Breast epithelium (tissue), 3 donors: ENCODE measurements at regions not wholly inside any gene's neighbourhood (a gene's known extent, or its start where the extent isn't known, plus 50 kb on each side); places are given as distances from the start of the nearest gene placed in this dataset.

Experiments
- CTCF ChIP-seq, 3 donors: fragments of 450-650 bp; IDR thresholded peaks; one replicate each; pipeline ENCODE4 v1.5.1; 2016 to 2017; ENCODE audit warnings: antibody characterized with exemption in 3 of 3, mild to moderate bottlenecking in 3 of 3, moderate library complexity in 3 of 3
- POLR2A ChIP-seq: fragments of 450-650 bp; IDR thresholded peaks from one replicate; pipeline ENCODE4 v1.6.1; 2016; ENCODE audit warnings: antibody characterized with exemption, mild to moderate bottlenecking, moderate library complexity
- POLR2AphosphoS5 ChIP-seq, 3 donors: sonication (generic); formaldehyde crosslinking; IDR thresholded peaks; one replicate each; pipeline ENCODE4 v1.6.1; 2017; ENCODE audit warnings: antibody characterized with exemption in 3 of 3

DNA sequence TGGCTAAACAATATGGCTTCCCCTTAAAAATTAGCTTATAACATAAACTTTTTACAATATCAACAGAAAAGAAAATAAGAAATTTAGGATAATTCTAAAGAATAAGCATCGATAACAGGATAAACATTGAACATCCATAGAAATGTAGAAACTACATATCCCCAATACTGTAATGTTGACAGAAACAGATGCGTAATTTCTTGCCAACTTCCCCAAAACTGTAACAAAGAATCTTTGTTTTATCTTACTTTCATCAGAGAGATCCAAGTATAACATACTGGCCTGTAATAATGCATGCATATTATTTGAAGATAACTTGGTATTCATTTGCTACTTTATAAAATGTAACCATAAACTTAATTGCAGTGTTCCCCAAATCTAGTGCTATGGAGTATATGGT lies 339.9 kb downstream of the ARL4A start:
- TF ChIP-seq POLR2A (no peak), CTCF (IDR thresholded peaks at IDR 0.05) (no peak), POLR2AphosphoS5 (IDR thresholded peaks at IDR 0.05) (no peak)
